NT2/D1 (cell line): ENCODE measurements at regions not wholly inside any gene's neighbourhood (a gene's known extent, or its start where the extent isn't known, plus 50 kb on each side); places are given as distances from the start of the nearest gene placed in this dataset.

Experiments used
- YY1 ChIP-seq: IDR thresholded peaks from 2 replicates; pipeline ENCODE4 v1.6.1; 2011; ENCODE audit not compliant: insufficient read length, insufficient read depth
- ZNF274 ChIP-seq: IDR thresholded peaks from 2 replicates; pipeline ENCODE4 v1.6.1; 2011; ENCODE audit warnings: mild to moderate bottlenecking, low read depth, low read length

DNA sequence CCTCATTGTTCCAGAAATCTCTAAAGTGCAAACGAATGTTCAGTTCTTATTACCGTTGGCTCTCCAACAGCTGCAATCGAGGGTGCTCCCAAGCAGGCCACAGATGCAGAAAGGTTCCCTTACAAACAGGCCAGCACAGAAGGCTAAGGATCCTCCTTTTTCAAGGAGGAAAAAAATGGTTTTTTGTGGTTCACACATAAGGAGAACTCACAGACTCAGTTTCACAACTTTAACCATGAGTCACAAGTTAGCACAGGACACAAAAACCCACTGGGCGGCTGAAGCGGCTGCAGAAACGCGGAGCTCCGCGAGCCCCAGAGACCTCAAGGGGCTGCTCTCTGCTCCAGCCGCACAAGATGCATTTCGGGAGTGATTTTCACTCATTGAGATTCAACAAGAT lies 98.2 kb upstream of the PRR5 start:
- TF ChIP-seq YY1 (no peak), ZNF274 (no peak)
